SK-N-SH treated with all-trans-retinoic acid at 6 μM for 48 hours (cell line): ENCODE measurements at regions not wholly inside any gene's neighbourhood (a gene's known extent, or its start where the extent isn't known, plus 50 kb on each side); places are given as distances from the start of the nearest gene placed in this dataset.

Experiments
- ATAC-seq: fragments of 200-7000 bp; cut with Tn5 transposase; 3 replicates; pipeline ENCODE4 v1.9.1; 2020; ENCODE audit warnings: mild to moderate bottlenecking, moderate library complexity
- ARNTL ChIP-seq: fragments of 450-650 bp; formaldehyde crosslinking; IDR thresholded peaks from 2 replicates; pipeline ENCODE4 v1.5.0; 2020; ENCODE audit warnings: low read depth, mild to moderate bottlenecking, moderate library complexity, borderline replicate concordance
- CREB5 ChIP-seq: fragments of 250-450 bp; sonication (Bioruptor Pico); IDR thresholded peaks from 2 replicates; pipeline ENCODE4 v1.5.1; 2020; ENCODE audit warnings: low read depth, mild to moderate bottlenecking, moderate library complexity
- CSDC2 ChIP-seq: fragments of 250-450 bp; sonication (Bioruptor Pico); IDR thresholded peaks from 2 replicates; pipeline ENCODE4 v1.5.0; 2020; ENCODE audit warnings: mild to moderate bottlenecking, moderate library complexity
- CSRNP3 ChIP-seq: fragments of 250-450 bp; sonication (Bioruptor Pico); IDR thresholded peaks from 2 replicates; pipeline ENCODE4 v1.5.1; 2021; ENCODE audit warnings: mild to moderate bottlenecking, moderate library complexity
- ESRRG ChIP-seq: fragments of 250-450 bp; sonication (Bioruptor Pico); IDR thresholded peaks from 2 replicates; pipeline ENCODE4 v1.6.1; 2021; ENCODE audit warnings: mild to moderate bottlenecking
- GLIS3 ChIP-seq: fragments of 250-450 bp; sonication (Bioruptor Pico); IDR thresholded peaks from 2 replicates; pipeline ENCODE4 v1.5.0; 2020; ENCODE audit warnings: mild to moderate bottlenecking, moderate library complexity
- ISL1 ChIP-seq: fragments of 250-450 bp; sonication (Bioruptor Pico); IDR thresholded peaks from 2 replicates; pipeline ENCODE4 v2.1.2; 2022; ENCODE audit warnings: mild to moderate bottlenecking, moderate library complexity
- OSR1 ChIP-seq: fragments of 250-450 bp; sonication (Bioruptor Pico); IDR thresholded peaks from 2 replicates; pipeline ENCODE4 v1.8.0; 2022; ENCODE audit warnings: moderate library complexity, mild to moderate bottlenecking, inconsistent platforms
- PATZ1 ChIP-seq: fragments of 250-450 bp; sonication (Bioruptor Pico); IDR thresholded peaks from 2 replicates; pipeline ENCODE4 v1.8.0; 2020; ENCODE audit warnings: mild to moderate bottlenecking, moderate library complexity, borderline replicate concordance
- POU6F1 ChIP-seq: fragments of 250-450 bp; sonication (Bioruptor Pico); IDR thresholded peaks from 2 replicates; pipeline ENCODE4 v1.8.0; 2021; ENCODE audit warnings: low read depth, mild to moderate bottlenecking, moderate library complexity, borderline replicate concordance
- RARB ChIP-seq: fragments of 250-450 bp; sonication (Bioruptor Pico); IDR thresholded peaks from 2 replicates; pipeline ENCODE4 v1.8.0; 2021; ENCODE audit warnings: mild to moderate bottlenecking, moderate library complexity
- SNAI2 ChIP-seq: fragments of 250-450 bp; sonication (Bioruptor Pico); IDR thresholded peaks from 2 replicates; pipeline ENCODE4 v1.5.0; 2020; ENCODE audit warnings: mild to moderate bottlenecking, moderate library complexity
- TCF4 ChIP-seq: fragments of 250-450 bp; sonication (Bioruptor Pico); IDR thresholded peaks from 2 replicates; pipeline ENCODE4 v1.8.0; 2021; ENCODE audit warnings: mild to moderate bottlenecking, moderate library complexity, borderline replicate concordance
- TOX ChIP-seq: fragments of 250-450 bp; sonication (Bioruptor Pico); IDR thresholded peaks from 2 replicates; pipeline ENCODE4 v1.8.0; 2021; ENCODE audit warnings: mild to moderate bottlenecking, moderate library complexity, borderline replicate concordance
- TSHZ2 ChIP-seq: fragments of 250-450 bp; sonication (Bioruptor Pico); IDR thresholded peaks from 2 replicates; pipeline ENCODE4 v1.5.0; 2020; ENCODE audit warnings: mild to moderate bottlenecking, moderate library complexity
- ZC3H10 ChIP-seq: fragments of 250-450 bp; sonication (Bioruptor Pico); IDR thresholded peaks from 2 replicates; pipeline ENCODE4 v1.5.1; 2021; ENCODE audit warnings: mild to moderate bottlenecking, moderate library complexity
- ZFP3 ChIP-seq: fragments of 250-450 bp; sonication (Bioruptor Pico); IDR thresholded peaks from 2 replicates; pipeline ENCODE4 v1.5.0; 2020; ENCODE audit warnings: mild to moderate bottlenecking, moderate library complexity
- ZNF70 ChIP-seq: fragments of 450-650 bp; formaldehyde crosslinking; IDR thresholded peaks from 2 replicates; pipeline ENCODE4 v1.5.0; 2020; ENCODE audit warnings: mild to moderate bottlenecking, moderate library complexity
- ZNF8 ChIP-seq: fragments of 450-650 bp; formaldehyde crosslinking; IDR thresholded peaks from 2 replicates; pipeline ENCODE4 v1.5.0; 2020; ENCODE audit warnings: mild to moderate bottlenecking, moderate library complexity

GRCh38 chrX:16487620-16488385 is 162.2 kb upstream of the S100G start:
- no peak for ATAC-seq

More at GRCh38 chrX:16487620-16488385, 162.2 kb upstream of the S100G start:
- TF ChIP-seq CSDC2 (CRISPR knock-in tag) (no peak), TSHZ2 (no peak), PATZ1 (CRISPR knock-in tag) (no peak), RARB (CRISPR knock-in tag) (no peak), ZNF70 (CRISPR knock-in tag) (no peak), CSRNP3 (CRISPR knock-in tag) (no peak), POU6F1 (CRISPR knock-in tag) (no peak), ESRRG (CRISPR knock-in tag) (no peak), GLIS3 (CRISPR knock-in tag) (no peak), ZFP3 (CRISPR knock-in tag) (no peak), TCF4 (CRISPR knock-in tag) (no peak), ISL1 (CRISPR knock-in tag) (no peak), SNAI2 (no peak), OSR1 (CRISPR knock-in tag) (no peak), CREB5 (CRISPR knock-in tag) (no peak), ZNF8 (CRISPR knock-in tag) (no peak), ARNTL (CRISPR knock-in tag) (no peak), TOX (no peak), ZC3H10 (no peak)
